Keratinocyte (primary cell): ENCODE measurements at regions not wholly inside any gene's neighbourhood (a gene's known extent, or its start where the extent isn't known, plus 50 kb on each side); places are given as distances from the start of the nearest gene placed in this dataset.

Experiments
- DNase-seq: peaks from one replicate; pipeline ENCODE4 v3.0.0-alpha.2; 2011; ENCODE audit warnings: low read depth, missing footprints, low spot score
- FAIRE-seq: peaks from 2 replicates; lab custom pipeline; 2011; peaks lifted over from hg19 to GRCh38; lab: Jason Lieb, UNC
- H2AFZ ChIP-seq: 2 replicates; pipeline ENCODE4 v1.6.0; 2012; ENCODE audit warnings: low read length, control low read depth, inconsistent platforms; ENCODE audit not compliant: control insufficient read depth
- H3K27ac ChIP-seq: 2 replicates; pipeline ENCODE4 v1.5.1; 2011; ENCODE audit warnings: low read length; ENCODE audit not compliant: control insufficient read depth, insufficient read depth
- H3K27me3 ChIP-seq: 3 replicates; pipeline ENCODE4 v1.6.0; 2011; ENCODE audit warnings: low read length; ENCODE audit not compliant: control insufficient read depth, insufficient read depth; ENCODE audit errors: extremely low read depth
- H3K36me3 ChIP-seq, 2 experiments: 2 replicates in 1 of 2; 3 replicates in 1 of 2; pipeline ENCODE4 v1.5.1; 2011; ENCODE audit warnings: low read length in 2 of 2, mild to moderate bottlenecking in 1 of 2; ENCODE audit not compliant: control insufficient read depth in 2 of 2, insufficient read depth in 2 of 2; ENCODE audit errors: extremely low read depth in 1 of 2
- H3K4me1 ChIP-seq: 3 replicates; pipeline ENCODE4 v1.5.1; 2011; ENCODE audit warnings: low read length; ENCODE audit not compliant: control insufficient read depth, insufficient read depth; ENCODE audit errors: extremely low read depth
- H3K4me2 ChIP-seq: 3 replicates; pipeline ENCODE4 v1.6.0; 2011; ENCODE audit warnings: low read depth, low read length; ENCODE audit not compliant: control insufficient read depth, insufficient read depth; ENCODE audit errors: extremely low read depth
- H3K4me3 ChIP-seq, 3 experiments: fragments of 200-600 bp in 1 of 3; sonication (generic) in 1 of 3; 2 replicates in 2 of 3; 3 replicates in 1 of 3; pipeline ENCODE4 v1.5.1; 2011 to 2016; ENCODE audit warnings: low read length in 3 of 3, mild to moderate bottlenecking in 3 of 3, control low read depth in 2 of 3, inconsistent platforms in 1 of 3, low read depth in 1 of 3, mixed read lengths in 1 of 3, mixed run types in 1 of 3, moderate library complexity in 1 of 3; ENCODE audit not compliant: control insufficient read depth in 2 of 3, insufficient read depth in 2 of 3; ENCODE audit errors: extremely low read depth in 1 of 3
- H3K79me2 ChIP-seq: 2 replicates; pipeline ENCODE4 v1.6.0; 2012; ENCODE audit warnings: low read length; ENCODE audit not compliant: control insufficient read depth, insufficient read depth
- H3K9ac ChIP-seq: 3 replicates; pipeline ENCODE4 v1.6.0; 2011; ENCODE audit warnings: low read length; ENCODE audit not compliant: control insufficient read depth, insufficient read depth; ENCODE audit errors: extremely low read depth
- H3K9me1 ChIP-seq: 3 replicates; pipeline ENCODE4 v1.6.0; 2011; ENCODE audit warnings: low read length; ENCODE audit not compliant: control insufficient read depth, insufficient read depth; ENCODE audit errors: extremely low read depth
- H3K9me3 ChIP-seq: 2 replicates; pipeline ENCODE4 v1.5.1; 2012; ENCODE audit warnings: low read depth, low read length; ENCODE audit not compliant: control insufficient read depth
- H4K20me1 ChIP-seq: 3 replicates; pipeline ENCODE4 v1.6.0; 2011; ENCODE audit warnings: low read length; ENCODE audit not compliant: control insufficient read depth, insufficient read depth; ENCODE audit errors: extremely low read depth
- CTCF ChIP-seq, 3 experiments: IDR thresholded peaks in 1 of 3; conservative IDR thresholded peaks in 1 of 3; optimal IDR thresholded peaks in 1 of 3; 2 replicates in 2 of 3; 3 replicates in 1 of 3; pipeline versions ENCODE3 to v1.5.1; 2011; ENCODE audit warnings: low read length in 3 of 3, mild to moderate bottlenecking in 3 of 3, moderate library complexity in 2 of 3, control low read depth in 1 of 3, inconsistent platforms in 1 of 3; ENCODE audit not compliant: insufficient read depth in 2 of 3; ENCODE audit errors: extremely low read depth in 1 of 3
- EZH2 ChIP-seq: IDR thresholded peaks from one replicate; pipeline ENCODE4 v1.6.1; 2012; ENCODE audit warnings: inconsistent platforms, mild to moderate bottlenecking, low read length, moderate library complexity
- dilution Hi-C: fragments of 300-500 bp; cut with MboI; formaldehyde crosslinking; loops from one replicate; pipeline ENCODE4 v1.7.0; 2020; ENCODE audit warnings: low sequenced_read_pairs; ENCODE audit not compliant: extremely low pct_ligation_motif_present

DNA sequence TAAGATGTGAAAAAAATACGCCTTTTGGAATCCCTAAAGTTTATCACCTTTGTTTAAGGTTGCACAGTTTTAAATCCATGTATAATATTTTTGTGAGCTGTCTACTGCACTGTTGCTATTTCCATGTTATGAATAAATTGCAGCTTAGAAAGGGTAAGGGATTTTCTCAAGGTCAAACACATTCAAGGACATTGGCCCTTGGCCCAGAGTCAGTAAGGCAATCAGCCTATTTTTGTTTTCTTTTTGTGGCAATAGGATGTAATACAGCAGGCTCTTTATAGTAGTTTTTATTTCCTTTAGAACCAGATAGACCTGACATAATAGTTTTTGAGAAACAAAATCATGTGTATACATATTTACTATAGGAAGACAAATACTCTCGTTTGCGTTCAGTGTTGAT lies 219.8 kb downstream of the ACTR3B start:
- FAIRE-seq (no peak), DNase-seq (no peak)
- H3K27me3 ChIP-seq, result no peaks in the 10 kb centered on the region
- H3K79me2 ChIP-seq, result no peaks in the 10 kb centered on the region
- no peak overlapping the region for H3K4me3 ChIP-seq
- H3K9me1 ChIP-seq, result no peaks in the 10 kb centered on the region
- no peaks in the 10 kb centered on the region for H3K9me3 ChIP-seq
- H3K4me1 ChIP-seq, result no peaks in the 10 kb centered on the region
- no peak overlapping the region for H3K27ac ChIP-seq
- H3K4me2 ChIP-seq, result no peak overlapping the region
- no peak overlapping the region for H3K9ac ChIP-seq
- dilution Hi-C loops, result no loop called here
- TF ChIP-seq EZH2 (no peak), CTCF (optimal IDR thresholded peaks at IDR 0.05 in 1 of 3, IDR thresholded peaks at IDR 0.05 in 1 of 3, conservative IDR thresholded peaks at IDR 0.05 in 1 of 3; ENCODE audit: extremely low read depth in 1 of 3, insufficient read depth in 2 of 3, low read length in 3 of 3) (no peak)
- H4K20me1 ChIP-seq, result no peaks in the 10 kb centered on the region
- no peaks in the 10 kb centered on the region for H3K36me3 ChIP-seq
- H2AFZ ChIP-seq, result no peak overlapping the region

- Histone ChIP-seq H3K27me3 (no peaks in the 10 kb centered on the region), H3K9me1 (no peaks in the 10 kb centered on the region), H3K4me1 (peaks cover under 1% of the 10 kb centered on the region), H3K36me3 (no peaks in the 10 kb centered on the region), H3K9ac (no peak overlapping the region), H4K20me1 (no peaks in the 10 kb centered on the region), H3K27ac (no peak overlapping the region), H3K4me2 (no peak overlapping the region), H3K4me3 (no peak overlapping the region), H3K9me3 (no peaks in the 10 kb centered on the region), H3K79me2 (no peaks in the 10 kb centered on the region), H2AFZ (no peak overlapping the region)
- FAIRE-seq (no peak), DNase-seq (no peak)
- dilution Hi-C loops, result no loop called here
- TF ChIP-seq CTCF (optimal IDR thresholded peaks at IDR 0.05 in 1 of 3, IDR thresholded peaks at IDR 0.05 in 1 of 3, conservative IDR thresholded peaks at IDR 0.05 in 1 of 3; ENCODE audit: extremely low read depth in 1 of 3, insufficient read depth in 2 of 3, low read length in 3 of 3), result no peak
- no peak for TF ChIP-seq EZH2
Measured at GRCh38 chr7:152984421-152984820, 224.9 kb downstream of the ACTR3B start.
